Neural progenitor cell (in vitro differentiated cells): ENCODE measurements at regions not wholly inside any gene's neighbourhood (a gene's known extent, or its start where the extent isn't known, plus 50 kb on each side); places are given as distances from the start of the nearest gene placed in this dataset.

ENCODE experiments used
- DNase-seq: peaks from one replicate; pipeline ENCODE4 v3.0.0-alpha.2; 2016; ENCODE audit warnings: low spot score
- H2AFZ ChIP-seq: fragments of 200-600 bp; sonication (generic); replicated peaks from 2 replicates; pipeline ENCODE4 v1.6.1; 2016; ENCODE audit warnings: antibody characterized with exemption
- H3F3A ChIP-seq: fragments of 200-600 bp; sonication (generic); 2 replicates; pipeline ENCODE4 v1.6.1; 2016; ENCODE audit warnings: antibody characterized with exemption, low read depth
- H3K27ac ChIP-seq: fragments of 200-600 bp; sonication (generic); 2 replicates; pipeline ENCODE4 v1.5.1; 2016; ENCODE audit warnings: mild to moderate bottlenecking
- H3K27me3 ChIP-seq: fragments of 200-600 bp; sonication (generic); 2 replicates; pipeline ENCODE4 v1.6.1; 2016; ENCODE audit warnings: mild to moderate bottlenecking, moderate library complexity
- H3K36me3 ChIP-seq: fragments of 200-600 bp; sonication (generic); 2 replicates; pipeline ENCODE4 v1.5.1; 2016
- H3K4me1 ChIP-seq: fragments of 200-600 bp; sonication (generic); 2 replicates; pipeline ENCODE4 v1.6.1; 2016; ENCODE audit warnings: mixed run types
- H3K4me2 ChIP-seq: fragments of 200-600 bp; sonication (generic); 2 replicates; pipeline ENCODE4 v1.6.1; 2016
- H3K4me3 ChIP-seq: fragments of 200-600 bp; sonication (generic); 2 replicates; pipeline ENCODE4 v1.5.1; 2016
- H3K79me2 ChIP-seq: fragments of 200-600 bp; sonication (generic); 2 replicates; pipeline ENCODE4 v1.6.1; 2016; ENCODE audit warnings: low read depth
- H3K9ac ChIP-seq: fragments of 200-600 bp; sonication (generic); 2 replicates; pipeline ENCODE4 v1.6.1; 2016
- H3K9me3 ChIP-seq: fragments of 200-600 bp; sonication (generic); 2 replicates; pipeline ENCODE4 v1.5.1; 2016; ENCODE audit warnings: low read depth
- H4K20me1 ChIP-seq: fragments of 200-600 bp; sonication (generic); 2 replicates; pipeline ENCODE4 v1.6.1; 2016; ENCODE audit warnings: low read depth
- H3K27ac Mint-ChIP-seq: 3 replicates; pipeline ENCODE4 v1.8.0; 2021; ENCODE audit warnings: mixed read lengths
- H3K27me3 Mint-ChIP-seq: 2 replicates; pipeline ENCODE4 v1.8.0; 2022; ENCODE audit warnings: low read depth, mild to moderate bottlenecking, inconsistent platforms, moderate library complexity, mixed read lengths; ENCODE audit not compliant: insufficient read depth
- H3K36me3 Mint-ChIP-seq: 3 replicates; pipeline ENCODE4 v1.8.0; 2021; ENCODE audit warnings: mixed read lengths
- H3K4me1 Mint-ChIP-seq: 3 replicates; pipeline ENCODE4 v1.8.0; 2021; ENCODE audit warnings: mixed read lengths
- H3K4me3 Mint-ChIP-seq: 3 replicates; pipeline ENCODE4 v1.8.0; 2021; ENCODE audit warnings: mild to moderate bottlenecking, moderate library complexity, mixed read lengths
- H3K9me3 Mint-ChIP-seq: 3 replicates; pipeline ENCODE4 v1.8.0; 2020; ENCODE audit warnings: mixed read lengths
- CTCF ChIP-seq: fragments of 200-600 bp; sonication (generic); IDR thresholded peaks from 2 replicates; pipeline ENCODE4 v1.5.1; 2017; ENCODE audit warnings: antibody characterized with exemption, mild to moderate bottlenecking
- EZH2 ChIP-seq: fragments of 200-600 bp; sonication (generic); IDR thresholded peaks from 2 replicates; pipeline ENCODE4 v1.6.1; 2017; ENCODE audit warnings: antibody characterized with exemption, mild to moderate bottlenecking, moderate library complexity
- EZH2phosphoT487 ChIP-seq: fragments of 200-600 bp; sonication (generic); IDR thresholded peaks from 2 replicates; pipeline ENCODE4 v1.6.1; 2017; ENCODE audit warnings: antibody characterized with exemption

GRCh38 chr22:48425091-48425506 is 1402.6 kb downstream of the BRD1 start:
- H3K4me3 Mint-ChIP-seq = no peak overlapping the region
- no peaks in the 10 kb centered on the region for H3K27me3 ChIP-seq
- no peak overlapping the region for H3K9ac ChIP-seq
- no peaks in the 10 kb centered on the region for H3K79me2 ChIP-seq
- H3K4me1 ChIP-seq = peaks cover 9% of the 10 kb centered on the region
- H3K4me2 ChIP-seq = no peak overlapping the region
- H4K20me1 ChIP-seq = no peaks in the 10 kb centered on the region
- no peak overlapping the region for H2AFZ ChIP-seq
- no peaks in the 10 kb centered on the region for H3K9me3 ChIP-seq
- no peak overlapping the region for H3K27ac ChIP-seq
- TF ChIP-seq EZH2phosphoT487 (no peak), EZH2 (no peak), CTCF (no peak)
- H3K4me3 ChIP-seq = no peak overlapping the region
- no peaks in the 10 kb centered on the region for H3F3A ChIP-seq
- no peaks in the 10 kb centered on the region for H3K9me3 Mint-ChIP-seq
- H3K4me1 Mint-ChIP-seq = peaks cover 31% of the 10 kb centered on the region
- H3K36me3 ChIP-seq = no peaks in the 10 kb centered on the region
- H3K36me3 Mint-ChIP-seq = no peaks in the 10 kb centered on the region
- H3K27me3 Mint-ChIP-seq = peaks cover 18% of the 10 kb centered on the region
- no peak overlapping the region for H3K27ac Mint-ChIP-seq
- DNase-seq = no peak

DNA sequence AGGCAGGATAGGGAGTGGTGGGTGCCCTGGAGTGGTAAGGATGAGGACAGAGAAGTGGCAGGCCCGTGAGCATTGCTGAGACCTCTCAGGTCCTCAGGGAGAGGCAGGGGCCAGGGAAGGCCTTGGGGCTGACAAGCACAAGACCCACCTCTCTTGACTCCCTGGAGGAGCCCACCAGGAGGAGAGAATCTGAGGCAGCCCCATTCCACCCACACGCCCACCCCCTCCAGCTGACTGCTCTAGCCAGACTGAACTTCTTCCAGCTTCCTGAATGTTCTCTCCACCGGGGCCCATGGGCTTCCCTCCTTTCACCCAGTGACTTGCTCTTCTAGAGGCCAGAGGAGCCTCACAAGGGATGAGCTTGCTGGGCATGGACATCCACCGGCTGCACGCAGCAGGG is 1403.0 kb downstream of the BRD1 start:
- peaks cover 31% of the 10 kb centered on the region for H3K4me1 Mint-ChIP-seq
- Histone ChIP-seq H3K4me3 (no peak overlapping the region), H3K9me3 (no peaks in the 10 kb centered on the region), H3K9ac (no peak overlapping the region), H3K79me2 (no peaks in the 10 kb centered on the region), H2AFZ (no peak overlapping the region), H3K4me2 (no peak overlapping the region), H3K27ac (no peak overlapping the region), H3K36me3 (no peaks in the 10 kb centered on the region), H3K4me1 (peaks cover 9% of the 10 kb centered on the region), H3K27me3 (no peaks in the 10 kb centered on the region), H4K20me1 (no peaks in the 10 kb centered on the region), H3F3A (no peaks in the 10 kb centered on the region)
- H3K4me3 Mint-ChIP-seq = no peak overlapping the region
- H3K27ac Mint-ChIP-seq = no peak overlapping the region
- TF ChIP-seq EZH2phosphoT487 = no peak
- TF ChIP-seq EZH2 = no peak
- no peak for TF ChIP-seq CTCF
- DNase-seq = no peak
- no peaks in the 10 kb centered on the region for H3K36me3 Mint-ChIP-seq
- peaks cover 18% of the 10 kb centered on the region for H3K27me3 Mint-ChIP-seq
- H3K9me3 Mint-ChIP-seq = no peaks in the 10 kb centered on the region

DNA sequence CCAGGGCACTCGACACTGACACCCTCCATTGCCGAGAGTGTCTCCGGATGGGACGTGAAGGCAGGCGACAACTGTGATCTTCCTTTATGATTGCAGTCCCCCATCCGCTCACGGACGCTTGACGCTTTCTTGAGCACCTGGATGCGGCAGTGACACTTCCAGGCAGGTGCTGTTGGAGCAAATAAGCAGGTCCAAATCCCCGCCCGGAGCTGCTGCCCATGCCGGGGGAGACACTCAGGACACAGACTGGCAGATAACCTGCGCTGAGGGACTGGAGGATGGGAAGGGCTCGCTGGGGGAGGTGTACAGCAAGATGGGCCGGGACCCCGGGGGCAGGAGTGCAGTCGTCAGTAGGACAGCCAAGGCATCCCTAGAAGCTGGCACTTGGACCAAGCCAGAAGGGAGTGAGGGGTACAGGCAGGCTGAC is 1403.5 kb downstream of the BRD1 start:
- H3K4me1 Mint-ChIP-seq = peaks cover 31% of the 10 kb centered on the region
- no peak overlapping the region for H3K27ac ChIP-seq
- H3K4me1 ChIP-seq = peaks cover 9% of the 10 kb centered on the region
- no peaks in the 10 kb centered on the region for H3K9me3 Mint-ChIP-seq
- TF ChIP-seq EZH2 (no peak), EZH2phosphoT487 (no peak), CTCF (no peak)
- peaks cover 18% of the 10 kb centered on the region for H3K27me3 Mint-ChIP-seq
- no peaks in the 10 kb centered on the region for H4K20me1 ChIP-seq
- H2AFZ ChIP-seq = no peak overlapping the region
- no peak overlapping the region for H3K9ac ChIP-seq
- no peaks in the 10 kb centered on the region for H3K9me3 ChIP-seq
- H3K36me3 Mint-ChIP-seq = no peaks in the 10 kb centered on the region
- no peaks in the 10 kb centered on the region for H3F3A ChIP-seq
- no peak for DNase-seq
- no peak overlapping the region for H3K27ac Mint-ChIP-seq
- H3K4me3 ChIP-seq = no peak overlapping the region
- no peak overlapping the region for H3K4me2 ChIP-seq
- H3K79me2 ChIP-seq = no peaks in the 10 kb centered on the region
- no peak overlapping the region for H3K4me3 Mint-ChIP-seq
- no peaks in the 10 kb centered on the region for H3K27me3 ChIP-seq
- no peaks in the 10 kb centered on the region for H3K36me3 ChIP-seq
